Panc1 (cell line): ENCODE measurements at regions not wholly inside any gene's neighbourhood (a gene's known extent, or its start where the extent isn't known, plus 50 kb on each side); places are given as distances from the start of the nearest gene placed in this dataset.

Experiments used
- POLR2AphosphoS5 ChIP-seq: IDR thresholded peaks from 2 replicates; pipeline ENCODE4 v1.6.1; 2012; ENCODE audit warnings: mild to moderate bottlenecking, low read depth, low read length, moderate library complexity
- REST ChIP-seq, 2 experiments: IDR thresholded peaks; 2 replicates each; pipeline ENCODE4 v1.6.1; 2011 to 2012; ENCODE audit warnings: low read depth in 2 of 2, control low read depth in 1 of 2, low read length in 1 of 2, mild to moderate bottlenecking in 1 of 2, moderate library complexity in 1 of 2; ENCODE audit not compliant: insufficient read depth in 1 of 2
- SIN3A ChIP-seq: IDR thresholded peaks from 2 replicates; pipeline ENCODE4 v1.6.1; 2012; ENCODE audit warnings: low read depth, mild to moderate bottlenecking, low read length, moderate library complexity, borderline replicate concordance; ENCODE audit not compliant: insufficient read depth
- TCF7L2 ChIP-seq: IDR thresholded peaks from 2 replicates; pipeline ENCODE4 v1.6.1; 2011; ENCODE audit warnings: mild to moderate bottlenecking, low read depth, low read length, inconsistent platforms
- TF ChIP-seq, protein P1 (sequence below): fragments of 450-650 bp; IDR thresholded peaks from 2 replicates; pipeline ENCODE4 v1.5.1; 2017; ENCODE audit warnings: mild to moderate bottlenecking

- TF ChIP-seq, protein P1, sequence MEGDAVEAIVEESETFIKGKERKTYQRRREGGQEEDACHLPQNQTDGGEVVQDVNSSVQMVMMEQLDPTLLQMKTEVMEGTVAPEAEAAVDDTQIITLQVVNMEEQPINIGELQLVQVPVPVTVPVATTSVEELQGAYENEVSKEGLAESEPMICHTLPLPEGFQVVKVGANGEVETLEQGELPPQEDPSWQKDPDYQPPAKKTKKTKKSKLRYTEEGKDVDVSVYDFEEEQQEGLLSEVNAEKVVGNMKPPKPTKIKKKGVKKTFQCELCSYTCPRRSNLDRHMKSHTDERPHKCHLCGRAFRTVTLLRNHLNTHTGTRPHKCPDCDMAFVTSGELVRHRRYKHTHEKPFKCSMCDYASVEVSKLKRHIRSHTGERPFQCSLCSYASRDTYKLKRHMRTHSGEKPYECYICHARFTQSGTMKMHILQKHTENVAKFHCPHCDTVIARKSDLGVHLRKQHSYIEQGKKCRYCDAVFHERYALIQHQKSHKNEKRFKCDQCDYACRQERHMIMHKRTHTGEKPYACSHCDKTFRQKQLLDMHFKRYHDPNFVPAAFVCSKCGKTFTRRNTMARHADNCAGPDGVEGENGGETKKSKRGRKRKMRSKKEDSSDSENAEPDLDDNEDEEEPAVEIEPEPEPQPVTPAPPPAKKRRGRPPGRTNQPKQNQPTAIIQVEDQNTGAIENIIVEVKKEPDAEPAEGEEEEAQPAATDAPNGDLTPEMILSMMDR = no peak
- TF ChIP-seq POLR2AphosphoS5 (no peak), REST (IDR thresholded peaks at IDR 0.05; ENCODE audit: insufficient read depth in 1 of 2, low read depth in 2 of 2, low read length in 1 of 2) (no peak), TCF7L2 (no peak), SIN3A (no peak)
Measured at GRCh38 chr7:86326847-86327246, 316.9 kb upstream of the GRM3 start.
